Inflammatory macrophage treated with lipopolysaccharide for 4 hours (primary cell): ENCODE measurements at regions not wholly inside any gene's neighbourhood (a gene's known extent, or its start where the extent isn't known, plus 50 kb on each side); places are given as distances from the start of the nearest gene placed in this dataset.

Experiments
- DNase-seq: peaks from one replicate; pipeline ENCODE4 v3.0.0-alpha.2; 2020

DNA sequence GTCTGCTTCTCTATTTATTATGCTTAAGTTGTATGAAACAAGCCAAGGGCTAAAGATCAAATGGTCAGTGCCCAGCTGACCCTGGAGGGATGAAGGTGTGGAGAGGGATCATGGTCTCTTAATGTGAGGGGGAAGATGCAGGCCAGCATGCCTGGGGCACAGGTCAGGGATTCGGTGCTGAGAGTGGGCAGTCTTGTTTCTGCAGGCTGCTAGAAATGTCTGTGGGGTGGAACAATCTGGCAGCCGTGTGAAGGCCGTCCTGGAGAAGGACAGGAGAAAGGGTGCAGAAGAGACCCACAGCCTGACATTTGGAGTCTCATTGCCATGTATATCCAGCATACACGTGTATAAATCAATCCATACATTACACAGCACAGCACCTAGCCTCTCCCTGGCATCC lies 258.3 kb upstream of the MOCS1 start:
- no peak for DNase-seq

DNA sequence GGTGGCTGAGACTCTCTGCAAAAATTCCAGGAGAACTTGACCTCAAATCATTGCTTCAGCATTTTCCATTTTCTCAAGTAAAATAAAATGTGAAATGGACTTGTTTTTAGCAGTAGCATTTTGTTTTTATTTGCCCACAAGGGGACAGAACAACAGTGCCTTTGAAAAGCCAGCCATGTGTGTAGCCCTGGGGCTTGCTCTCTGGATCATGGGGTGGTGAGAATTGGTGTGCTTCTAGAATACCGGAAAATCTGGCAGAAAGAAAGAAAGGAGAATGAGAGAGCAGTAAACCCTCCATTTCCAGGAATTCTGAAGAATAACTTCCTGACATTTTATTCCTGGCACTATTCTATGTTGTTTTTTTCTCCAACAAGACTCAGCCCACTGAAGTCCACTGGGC lies 254.7 kb upstream of the MOCS1 start:
- no peak for DNase-seq

DNA sequence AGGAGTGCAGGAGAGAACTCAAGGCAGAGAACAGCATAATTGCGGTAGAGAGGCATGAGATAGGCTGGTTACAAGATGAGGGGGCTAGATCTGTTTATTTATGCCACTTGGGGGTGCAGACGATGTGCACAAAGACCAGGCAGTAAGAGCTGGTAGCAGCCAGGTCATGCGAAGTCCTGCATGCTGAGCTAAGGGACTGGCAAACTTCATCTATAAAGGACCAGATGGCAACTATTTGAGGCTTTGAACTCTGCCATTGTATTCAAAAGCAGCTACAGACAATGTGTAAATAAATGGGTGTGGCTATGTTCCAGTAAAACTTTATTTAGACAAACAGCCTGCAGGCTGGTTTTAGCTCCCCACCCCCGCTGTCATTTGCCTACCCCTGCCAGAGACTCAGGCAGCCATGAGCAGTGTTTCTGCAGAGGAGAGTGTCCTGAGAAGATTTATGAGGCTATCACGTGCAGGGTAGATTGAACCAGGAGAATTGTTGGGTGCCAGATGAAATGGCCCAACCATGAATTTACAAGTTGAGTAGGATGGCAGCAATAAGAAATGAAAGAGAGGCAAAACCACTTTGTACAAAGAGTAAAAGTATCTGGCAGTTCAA lies 253.4 kb upstream of the MOCS1 start:
- no peak for DNase-seq

DNA sequence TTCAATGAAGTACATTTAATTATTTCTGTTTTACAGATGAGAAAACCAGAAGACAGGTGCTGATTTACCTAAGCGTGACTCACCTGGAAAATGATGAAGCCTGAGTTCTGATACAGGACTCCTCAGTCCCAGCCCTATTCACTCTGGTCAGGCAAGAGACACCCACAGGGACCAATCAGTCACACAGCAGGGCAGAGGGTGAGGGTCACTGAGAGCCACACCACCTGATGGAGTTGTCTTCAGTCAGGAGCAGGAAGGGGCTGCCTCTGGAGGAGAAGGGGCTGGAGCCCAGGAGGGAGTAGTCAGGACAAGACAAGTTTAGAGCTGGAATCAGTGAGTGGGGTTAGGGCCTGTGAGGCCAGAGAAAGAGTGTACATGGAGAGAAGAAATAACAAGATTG lies 251.2 kb upstream of the MOCS1 start:
- DNase-seq: no peak

DNA sequence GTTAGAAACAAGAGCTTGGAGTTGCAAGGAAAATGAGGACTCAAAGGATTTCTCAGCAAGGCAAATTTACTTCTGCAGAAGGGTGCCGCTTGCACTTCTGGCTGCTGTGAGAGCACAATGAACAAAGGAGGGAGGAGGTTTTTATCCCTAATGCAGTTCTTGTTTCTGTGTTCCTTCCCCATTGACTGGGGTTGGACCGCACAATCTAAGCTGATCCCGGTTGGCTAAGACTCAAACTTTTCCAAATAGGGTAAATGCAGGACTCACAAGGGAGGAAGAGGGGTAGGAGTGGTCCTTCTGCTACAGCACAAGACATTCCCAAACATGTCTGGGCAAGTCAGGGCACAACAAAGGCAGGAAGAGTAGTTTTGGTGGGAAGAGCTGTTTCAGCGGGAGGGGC lies 249.6 kb upstream of the MOCS1 start:
- DNase-seq: no peak

DNA sequence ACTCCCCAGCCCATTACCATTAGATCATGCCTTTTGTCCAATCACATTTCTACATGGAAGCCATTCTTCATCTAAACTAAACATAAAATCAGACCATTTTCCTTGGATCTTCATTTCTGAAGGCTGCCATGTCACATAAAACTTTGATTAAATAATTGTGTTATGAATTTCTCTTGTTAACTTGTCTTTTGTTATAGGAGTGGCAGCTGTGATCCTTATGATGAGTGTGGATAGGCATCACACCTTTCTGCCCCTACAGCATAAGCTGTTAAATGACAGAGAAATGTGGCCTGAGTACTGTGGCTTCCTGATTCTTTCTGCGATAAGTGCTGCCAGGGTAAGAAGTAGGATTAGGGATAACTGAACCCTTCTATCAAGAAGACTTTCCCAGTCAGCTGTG lies 247.1 kb upstream of the MOCS1 start:
- DNase-seq: no peak

DNA sequence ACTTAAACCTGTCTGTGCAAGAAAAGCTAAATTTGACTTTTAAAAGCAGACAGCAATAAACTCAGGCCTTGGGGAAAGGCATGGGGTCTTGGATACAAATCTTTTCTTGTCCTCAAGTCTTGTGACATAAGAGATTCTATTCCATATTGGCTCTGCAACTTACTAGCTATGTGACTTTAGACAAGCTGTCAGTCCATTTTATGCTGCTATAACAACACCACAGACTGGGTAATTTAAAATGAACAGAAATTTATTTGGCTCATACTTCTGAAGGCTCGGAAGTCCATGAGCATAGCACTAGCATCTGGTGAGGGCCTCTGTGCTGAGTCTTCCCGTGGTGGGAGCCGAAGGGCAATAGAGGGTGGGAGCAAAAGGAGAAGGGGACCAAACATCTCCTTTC lies 246.0 kb upstream of the MOCS1 start:
- no peak for DNase-seq

DNA sequence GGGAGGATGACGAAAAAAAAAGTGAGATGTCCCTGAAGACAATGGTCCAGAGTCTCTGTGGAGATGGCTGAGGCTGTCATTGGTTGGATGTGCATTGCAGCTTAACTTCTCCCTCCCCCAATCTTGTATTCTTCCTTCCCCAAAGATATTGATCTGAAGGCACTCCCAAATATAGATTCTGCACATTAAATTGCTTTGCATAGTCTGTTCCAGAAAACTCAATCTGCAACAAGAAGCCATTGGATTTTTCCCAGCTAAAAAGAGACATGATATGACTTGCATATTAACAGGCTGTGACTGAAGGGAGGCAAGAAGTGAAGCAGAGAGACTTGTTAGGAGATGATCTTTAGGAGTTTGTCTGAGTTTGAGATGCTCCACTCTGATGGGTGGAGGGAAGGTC lies 245.2 kb upstream of the MOCS1 start:
- no peak for DNase-seq

DNA sequence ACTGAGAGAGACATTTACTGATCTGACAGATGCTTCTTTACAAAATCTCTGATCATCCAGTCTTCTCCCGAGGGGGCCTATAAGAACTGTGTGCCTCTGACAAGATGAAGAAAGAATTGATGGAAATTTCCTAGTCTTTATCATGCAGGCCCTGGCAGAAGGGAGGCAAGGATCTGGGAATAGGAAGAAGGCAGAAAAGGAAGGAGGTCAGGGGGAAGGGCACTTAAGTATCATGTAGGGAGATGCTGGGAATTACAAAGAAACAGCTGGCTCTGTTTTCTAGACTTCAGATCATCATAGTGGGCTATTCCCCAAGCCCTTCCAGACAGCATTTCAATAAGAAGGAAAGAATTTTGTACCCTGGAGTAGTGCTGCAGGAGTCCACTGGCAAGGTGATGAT lies 243.3 kb upstream of the MOCS1 start:
- no peak for DNase-seq

DNA sequence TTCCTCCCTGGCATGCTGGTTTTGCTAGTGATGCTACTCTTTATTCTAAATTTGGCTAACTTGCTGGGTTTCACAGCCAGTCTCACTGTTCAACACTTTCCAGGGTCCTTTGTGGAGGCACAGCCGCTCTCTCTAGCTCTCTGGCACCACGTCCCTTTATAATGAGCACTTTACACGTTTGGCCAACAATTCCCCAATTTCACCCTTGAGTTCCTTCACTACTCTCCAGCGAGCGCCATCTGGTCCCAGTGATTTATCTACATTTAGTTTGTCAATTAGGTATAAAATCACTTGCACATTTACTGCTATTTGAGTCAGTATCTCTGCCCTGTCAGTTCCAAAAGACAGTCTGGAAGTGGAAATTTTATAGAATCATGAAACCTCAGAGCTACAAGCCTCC lies 241.9 kb upstream of the MOCS1 start:
- DNase-seq: no peak

DNA sequence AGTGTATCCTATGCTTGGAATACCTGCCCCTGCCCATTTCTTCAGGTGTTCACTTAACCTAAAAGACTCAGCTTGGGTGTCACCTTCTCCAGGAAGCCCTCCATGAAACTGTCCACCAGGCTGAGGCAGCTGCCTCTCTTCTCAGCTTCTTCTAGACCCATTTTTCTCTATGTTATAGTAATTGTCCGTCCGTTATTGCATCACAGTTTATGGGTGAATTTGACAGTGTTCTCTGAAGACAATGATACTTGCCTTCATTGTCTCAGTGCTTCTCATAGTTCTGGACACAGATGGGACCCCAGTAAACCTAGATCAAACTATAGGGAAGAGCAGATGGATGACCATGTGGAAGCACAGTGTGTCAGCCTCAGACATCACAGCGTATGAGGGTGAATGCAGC lies 238.0 kb upstream of the MOCS1 start:
- DNase-seq: no peak

DNA sequence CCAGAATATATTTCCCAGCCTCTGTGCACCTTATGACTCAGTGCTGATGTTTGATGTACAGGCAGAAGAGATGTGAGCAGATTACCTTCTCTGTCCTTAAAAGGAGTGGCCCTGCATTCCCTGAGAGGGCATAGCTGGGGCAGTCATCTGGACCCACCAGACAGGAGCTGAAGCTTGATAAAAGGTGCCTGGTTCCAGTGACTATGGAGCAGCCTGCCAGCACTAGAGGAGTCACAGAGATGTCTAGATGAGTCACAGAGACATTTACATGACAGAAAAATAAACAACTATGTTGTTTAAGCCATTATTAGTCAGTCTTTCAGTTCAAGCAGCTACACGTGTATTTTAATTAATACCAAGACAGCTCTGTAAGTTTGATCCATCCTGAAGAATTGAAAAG lies 237.1 kb upstream of the MOCS1 start:
- DNase-seq: no peak

DNA sequence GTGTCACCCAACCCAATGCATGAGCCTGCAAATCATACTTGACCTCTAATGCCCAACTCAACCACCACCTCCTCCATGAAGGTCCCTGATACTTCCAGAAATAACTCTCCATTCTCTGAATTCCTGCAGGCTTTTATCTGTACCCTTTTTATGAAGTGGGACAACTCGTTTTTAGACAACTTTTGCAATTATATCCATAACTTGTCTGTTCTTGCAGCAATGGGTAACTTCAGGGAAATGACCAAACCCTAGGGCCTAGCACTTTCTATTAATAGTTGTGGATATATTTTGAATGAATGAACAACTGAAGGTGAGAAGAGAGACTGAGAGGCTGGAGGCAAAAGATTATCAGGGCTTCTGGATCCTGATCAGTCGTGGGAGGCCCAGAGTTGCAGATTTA lies 236.6 kb upstream of the MOCS1 start:
- DNase-seq: no peak

DNA sequence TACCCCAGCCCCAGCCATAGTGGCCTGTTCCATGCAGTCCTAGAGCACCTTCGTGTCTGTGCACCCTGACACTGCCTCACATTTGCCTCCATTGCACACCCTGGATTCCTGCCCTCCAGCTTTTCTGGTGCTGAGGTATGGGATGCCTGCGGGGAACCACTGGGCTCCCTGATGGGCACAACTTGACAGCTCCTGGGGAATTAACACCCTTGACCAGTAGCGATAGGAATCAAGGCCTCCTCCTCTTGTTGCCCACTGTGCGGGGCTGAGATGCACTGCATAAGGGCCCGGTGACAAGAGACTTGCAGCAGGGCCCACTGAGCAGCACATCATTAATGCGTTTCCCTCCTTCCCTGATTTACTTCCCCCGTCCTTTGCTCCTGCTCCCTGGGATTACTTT lies 235.6 kb upstream of the MOCS1 start:
- no peak for DNase-seq

DNA sequence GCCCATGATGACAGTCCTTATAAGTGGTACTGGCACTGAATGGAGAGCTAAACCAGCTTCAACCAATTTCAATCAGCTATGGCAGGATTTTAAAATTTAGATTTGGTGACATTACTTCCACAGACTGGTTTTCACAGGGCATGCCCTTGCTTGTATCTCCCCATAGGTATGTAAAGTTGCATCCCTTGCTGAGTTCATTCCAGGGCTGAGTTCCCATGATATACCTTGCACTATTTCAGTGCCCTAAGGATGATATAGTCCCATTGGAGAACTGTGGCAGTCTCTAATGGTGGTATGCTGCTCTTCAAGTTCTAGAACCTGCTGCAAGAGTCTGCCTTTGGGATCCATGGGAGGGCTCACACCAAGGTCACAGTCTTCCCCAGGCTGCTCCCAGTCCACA lies 232.7 kb upstream of the MOCS1 start:
- DNase-seq: no peak

DNA sequence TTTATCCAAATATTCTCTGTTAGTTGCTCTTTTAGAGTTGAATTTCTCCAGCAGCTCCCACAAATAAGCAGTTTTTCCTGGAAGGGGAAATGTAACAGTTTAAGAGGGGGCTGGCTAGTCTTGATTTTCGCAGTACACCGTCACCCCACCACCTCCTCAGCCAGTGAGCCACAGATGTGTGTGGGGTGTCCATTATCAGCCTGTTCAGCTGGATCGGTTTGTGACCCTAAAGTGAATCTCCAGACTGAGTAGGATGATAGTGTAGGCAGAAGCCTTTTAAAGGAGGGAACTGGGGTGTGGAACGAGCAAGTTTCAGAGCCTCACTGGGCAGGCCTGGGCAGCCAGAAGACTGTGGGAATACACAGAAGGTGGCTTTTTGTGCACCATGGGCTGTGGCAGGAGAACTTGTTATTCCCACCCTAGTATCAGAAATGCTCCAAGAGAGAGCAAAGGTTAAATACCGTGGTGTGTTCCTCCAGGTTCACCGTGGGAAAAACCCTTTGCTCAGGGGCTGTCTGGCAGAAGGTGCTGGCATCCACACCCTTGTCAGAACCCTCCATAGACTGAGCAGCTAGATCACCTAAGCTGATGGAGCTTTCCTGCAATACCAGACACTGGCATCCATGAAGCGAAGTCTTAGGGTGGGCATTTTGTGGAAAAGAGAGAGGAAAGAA lies 230.9 kb upstream of the MOCS1 start:
- DNase-seq: no peak

DNA sequence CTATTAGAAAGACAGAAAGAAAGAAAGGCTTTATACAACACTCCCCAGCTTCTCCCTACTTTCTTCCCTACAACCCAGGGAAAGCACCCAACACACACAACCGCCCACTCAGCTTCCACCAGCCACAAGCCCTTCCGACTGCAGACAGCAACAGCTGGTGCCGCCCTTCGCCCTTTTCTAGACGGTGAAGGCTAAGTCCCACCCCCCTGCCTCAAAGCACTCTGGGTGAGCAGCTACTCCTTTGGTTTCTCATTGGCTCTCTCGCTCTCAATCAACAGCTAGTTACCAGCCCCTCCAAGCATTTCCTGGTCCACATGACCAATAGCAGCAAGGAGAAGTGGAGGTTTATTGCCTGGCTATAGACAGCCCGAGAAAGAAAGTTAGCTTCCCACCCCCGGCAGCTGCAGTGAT lies 230.1 kb upstream of the MOCS1 start:
- DNase-seq: no peak

DNA sequence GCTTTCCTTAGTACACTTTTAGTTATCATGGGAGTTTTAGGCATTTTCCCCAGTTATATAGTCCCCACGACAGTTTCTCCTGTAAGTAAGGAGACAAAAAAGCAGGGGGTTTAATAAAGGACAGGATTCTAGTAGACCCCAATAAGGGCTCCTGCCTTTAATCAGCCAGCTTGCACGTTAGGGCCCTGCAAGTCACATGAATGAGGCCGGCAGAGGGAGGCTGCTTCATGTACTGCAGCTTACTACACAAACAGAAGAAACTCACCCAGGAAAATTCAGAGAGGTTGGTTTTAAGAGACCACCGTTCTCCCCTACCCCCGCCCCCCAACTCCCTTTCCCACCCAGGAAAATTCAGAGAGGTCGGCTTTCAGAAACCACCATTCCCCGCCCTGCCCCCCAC lies 229.7 kb upstream of the MOCS1 start:
- no peak for DNase-seq

DNA sequence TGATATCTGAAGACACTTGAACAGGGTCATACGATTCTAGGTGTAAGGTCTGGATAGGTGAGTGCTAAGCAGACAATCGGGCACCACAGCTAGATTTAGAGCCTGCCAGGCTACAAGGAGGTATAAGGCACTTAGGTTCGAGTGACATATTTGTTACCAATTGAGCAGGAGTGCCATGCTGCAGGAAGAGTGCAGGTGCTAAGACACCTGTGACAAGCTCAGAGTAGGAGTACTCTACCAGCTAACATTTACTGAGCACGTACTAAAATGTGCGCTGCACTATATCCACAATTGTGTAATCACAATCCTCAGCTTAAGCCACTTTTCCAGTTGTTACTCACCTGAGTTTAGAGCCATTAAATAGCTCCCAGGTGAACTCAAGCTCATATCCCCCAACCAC lies 227.8 kb upstream of the MOCS1 start:
- no peak for DNase-seq

DNA sequence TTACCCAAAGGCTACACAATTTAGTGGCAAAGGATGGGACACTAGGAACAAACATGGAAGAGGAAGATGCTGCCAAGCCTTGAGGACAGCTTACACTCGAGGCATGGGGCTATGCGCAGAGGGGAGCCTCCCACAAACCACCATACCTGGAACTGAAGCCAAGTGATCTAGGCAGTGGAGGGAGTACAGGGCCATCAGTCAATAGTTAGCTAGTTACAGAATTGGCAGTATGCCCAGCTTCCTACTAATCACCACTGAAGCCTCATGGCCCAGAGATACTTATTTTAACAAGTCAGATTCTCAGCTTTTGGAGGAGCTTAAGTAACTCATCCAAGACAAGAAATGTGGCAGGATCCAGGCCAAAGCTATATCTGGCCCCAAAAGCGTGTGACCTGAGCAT lies 226.6 kb upstream of the MOCS1 start:
- DNase-seq: no peak

DNA sequence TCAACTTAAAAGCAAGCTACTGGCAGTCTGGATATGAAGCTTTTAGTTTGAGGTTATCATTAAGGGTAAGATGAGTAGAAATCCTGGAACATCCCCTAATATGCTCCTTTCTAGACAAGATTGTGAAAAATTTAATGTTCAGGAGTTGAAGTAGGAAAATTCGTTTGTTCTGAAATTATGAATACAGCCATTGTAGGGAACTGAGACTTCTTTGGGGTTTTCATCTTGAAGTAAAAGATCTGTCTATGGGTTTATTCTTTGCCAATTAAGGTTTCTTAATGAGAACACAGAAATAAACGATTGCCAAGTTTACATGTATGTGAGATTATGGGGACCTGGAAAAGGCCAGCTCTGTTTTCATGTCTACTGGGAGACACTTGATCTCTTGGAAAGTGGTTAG lies 225.6 kb upstream of the MOCS1 start:
- no peak for DNase-seq

DNA sequence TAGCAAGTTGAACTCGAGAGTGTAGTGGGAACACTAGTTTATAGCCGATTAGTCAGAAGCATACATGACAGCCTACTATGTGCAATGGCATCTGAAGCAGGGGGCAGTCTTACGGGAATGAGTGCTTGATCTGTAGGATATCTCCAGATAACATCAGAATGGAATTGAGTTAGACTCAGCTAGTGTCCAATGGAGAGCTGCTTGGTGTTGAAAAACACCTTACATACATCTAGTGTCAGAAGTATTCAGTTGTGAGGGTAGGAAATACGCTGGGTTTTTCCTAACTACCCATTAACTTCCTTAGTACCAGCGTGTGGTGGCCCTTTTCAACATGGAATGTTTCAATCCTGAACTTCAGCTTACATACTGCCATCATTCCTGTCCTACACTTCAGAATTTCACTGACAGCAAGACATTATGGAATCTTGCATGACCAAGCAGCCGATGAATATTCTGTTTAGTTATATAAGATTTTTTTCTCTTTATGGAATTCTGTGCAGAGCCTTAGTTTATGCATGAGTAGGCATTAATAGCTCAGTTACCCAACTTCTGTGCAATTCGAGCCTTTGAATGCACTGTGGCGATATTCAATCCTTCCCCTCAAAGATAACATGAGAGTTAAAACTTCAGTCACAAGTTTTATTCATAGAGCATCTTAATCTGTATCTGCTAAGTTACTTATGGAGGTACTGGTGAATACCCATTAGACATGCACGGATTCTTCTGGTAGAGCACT lies 218.6 kb upstream of the MOCS1 start:
- DNase-seq: no peak

DNA sequence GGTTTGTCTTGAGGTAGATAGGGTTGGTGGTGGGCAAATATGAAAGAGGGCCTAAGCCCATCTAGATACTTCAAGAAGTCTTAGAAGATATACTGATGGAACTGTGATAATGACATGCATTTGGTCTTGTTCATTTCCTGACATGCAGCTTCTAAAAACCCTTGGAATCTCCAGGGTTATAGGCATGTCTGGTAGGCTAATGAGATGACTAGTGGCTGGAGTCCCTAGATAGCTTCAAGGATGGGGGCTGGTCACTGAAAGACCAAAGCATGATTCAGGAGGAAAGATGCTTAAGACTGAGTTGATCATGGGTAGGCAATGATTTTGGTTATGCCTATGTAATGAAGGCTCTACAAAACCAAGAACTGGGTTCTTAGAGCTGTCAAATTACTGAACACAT lies 217.9 kb upstream of the MOCS1 start:
- no peak for DNase-seq

DNA sequence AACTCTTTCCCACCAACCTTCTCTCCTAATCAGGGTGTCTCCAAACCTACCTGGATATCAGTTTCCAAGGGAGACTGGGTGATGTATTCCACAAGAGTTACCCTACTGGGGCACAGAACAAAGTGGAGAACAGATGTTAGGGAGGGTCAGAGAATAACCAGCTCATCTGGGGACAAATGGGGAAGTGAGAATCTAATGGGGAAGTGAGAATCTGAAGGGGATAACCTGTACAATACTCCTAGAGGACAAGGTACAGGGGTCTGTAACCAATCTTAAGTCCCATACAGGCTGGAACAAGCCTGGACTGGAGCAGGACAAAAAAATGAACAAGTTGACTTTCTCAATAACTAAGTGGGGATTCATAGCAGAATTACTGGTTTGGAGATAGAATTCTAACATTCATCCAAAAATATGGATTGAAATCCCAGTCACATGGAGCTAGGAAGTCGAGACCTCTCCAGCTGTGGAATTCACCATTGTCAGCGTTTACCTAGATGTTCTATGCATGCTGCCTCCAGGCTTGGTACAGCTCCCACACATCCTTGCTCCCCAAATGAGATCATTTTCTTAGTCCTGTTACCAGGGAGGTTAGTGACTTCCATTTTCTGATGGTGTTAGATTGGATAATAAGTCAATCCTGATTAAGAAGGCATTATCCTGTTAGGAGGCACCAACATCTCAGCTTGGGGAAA lies 214.8 kb upstream of the MOCS1 start:
- DNase-seq: no peak
